HG03108 (cell line): ENCODE measurements at regions not wholly inside any gene's neighbourhood (a gene's known extent, or its start where the extent isn't known, plus 50 kb on each side); places are given as distances from the start of the nearest gene placed in this dataset.
"Not testable (repeated sequence)": the region's sequence is repeated elsewhere in the genome, so short reads cannot be mapped to it uniquely, and the experiment has no call there.

ENCODE experiments used
- ATAC-seq: cut with Tn5 transposase; IDR thresholded peaks from one replicate; pipeline ENCODE4 v1.9.1; 2021; ENCODE audit warnings: moderate library complexity; ENCODE audit not compliant: unreplicated experiment

GRCh38 chr3:39558775-39559306, 91.4 kb downstream of the MOBP start:
- ATAC-seq = no peak

GRCh38 chr3:39559543-39559942, 92.1 kb downstream of the MOBP start:
- no peak for ATAC-seq

GRCh38 chr3:39568508-39568907, 101.0 kb downstream of the MOBP start:
- no peak for ATAC-seq

- no peak for ATAC-seq
Measured at GRCh38 chr3:39569095-39569494, 101.6 kb downstream of the MOBP start.

GRCh38 chr3:39573392-39573791, 105.9 kb downstream of the MOBP start:
- ATAC-seq = no peak

- no peak for ATAC-seq
Measured at GRCh38 chr3:39577541-39577940, 110.1 kb downstream of the MOBP start.

GRCh38 chr3:39586215-39586614, 118.7 kb downstream of the MOBP start:
- not testable (repeated sequence) for ATAC-seq

GRCh38 chr3:39587113-39587512, 119.6 kb downstream of the MOBP start:
- no peak for ATAC-seq

- no peak for ATAC-seq
Measured at GRCh38 chr3:39590806-39591205, 123.3 kb downstream of the MOBP start.

- ATAC-seq = no peak
Measured at GRCh38 chr3:39592311-39593050, 125.0 kb downstream of the MOBP start.

GRCh38 chr3:39593341-39593740, 125.9 kb downstream of the MOBP start:
- ATAC-seq = no peak

- ATAC-seq = no peak
Measured at GRCh38 chr3:39601241-39601640, 133.8 kb downstream of the MOBP start.

GRCh38 chr3:39605837-39606236, 138.4 kb downstream of the MOBP start:
- no peak for ATAC-seq

GRCh38 chr3:39626198-39626597, 158.7 kb downstream of the MOBP start:
- no peak for ATAC-seq

- no peak for ATAC-seq
Measured at GRCh38 chr3:39631136-39631535, 163.7 kb downstream of the MOBP start.

- no peak for ATAC-seq
Measured at GRCh38 chr3:39637807-39638206, 170.3 kb downstream of the MOBP start.

GRCh38 chr3:39638301-39638700, 170.8 kb downstream of the MOBP start:
- no peak for ATAC-seq

GRCh38 chr3:39639344-39640236, 169.8 kb upstream of the MYRIP start:
- ATAC-seq = no peak

GRCh38 chr3:39641274-39641673, 168.1 kb upstream of the MYRIP start:
- ATAC-seq = no peak

GRCh38 chr3:39644176-39644575, 165.2 kb upstream of the MYRIP start:
- ATAC-seq = no peak

GRCh38 chr3:39651256-39651655, 158.2 kb upstream of the MYRIP start:
- ATAC-seq = not testable (repeated sequence)
